HFFc6 (cell line): ENCODE measurements at regions not wholly inside any gene's neighbourhood (a gene's known extent, or its start where the extent isn't known, plus 50 kb on each side); places are given as distances from the start of the nearest gene placed in this dataset.

ENCODE experiments used
- DNase-seq: peaks from one replicate; pipeline ENCODE4 v3.0.0-alpha.2; 2018
- H3K27ac Mint-ChIP-seq: 2 replicates; pipeline ENCODE4 v1.8.0; 2020; ENCODE audit warnings: mild to moderate bottlenecking, mixed read lengths
- H3K27me3 Mint-ChIP-seq: 2 replicates; pipeline ENCODE4 v1.8.0; 2021; ENCODE audit warnings: mild to moderate bottlenecking, moderate library complexity, mixed read lengths; ENCODE audit not compliant: insufficient read depth
- H3K36me3 Mint-ChIP-seq: 2 replicates; pipeline ENCODE4 v1.8.0; 2021; ENCODE audit warnings: low read depth, mixed read lengths
- H3K4me1 Mint-ChIP-seq: 2 replicates; pipeline ENCODE4 v1.8.0; 2020; ENCODE audit warnings: low read depth, mixed read lengths
- H3K4me3 Mint-ChIP-seq: 2 replicates; pipeline ENCODE4 v1.8.0; 2020; ENCODE audit warnings: mild to moderate bottlenecking, moderate library complexity, mixed read lengths
- H3K9me3 Mint-ChIP-seq: 2 replicates; pipeline ENCODE4 v1.8.0; 2020; ENCODE audit warnings: mild to moderate bottlenecking, mixed read lengths
- CTCF ChIP-seq: fragments of 200-600 bp; sonication (generic); IDR thresholded peaks from 2 replicates; pipeline ENCODE4 v1.5.0; 2021; ENCODE audit warnings: antibody characterized with exemption, mild to moderate bottlenecking

GRCh38 chr3:197430502-197430901 lies 125.3 kb downstream of the BDH1 start:
- Mint-ChIP-seq H3K4me3 (peak overlapping the region; percentile 22; the same call in 1 of the 2 replicates), H3K4me1 (peaks cover 62% of the 10 kb centered on the region), H3K27ac (peak overlapping the region; percentile 51), H3K9me3 (no peaks in the 10 kb centered on the region), H3K27me3 (peaks cover 5% of the 10 kb centered on the region; the same call in 1 of the 2 replicates), H3K36me3 (no peaks in the 10 kb centered on the region)
- no peak for TF ChIP-seq CTCF
- no peak for DNase-seq

GRCh38 chr3:197428952-197429351 lies 126.8 kb downstream of the BDH1 start:
- no peak for TF ChIP-seq CTCF

GRCh38 chr3:197428117-197428801 lies 127.5 kb downstream of the BDH1 start:
- H3K27me3 Mint-ChIP-seq = peaks cover 18% of the 10 kb centered on the region
- no peak for TF ChIP-seq CTCF
- H3K4me3 Mint-ChIP-seq = peak overlapping the region; percentile 65
- peak overlapping the region; percentile 47 for H3K27ac Mint-ChIP-seq
- peaks cover 55% of the 10 kb centered on the region for H3K4me1 Mint-ChIP-seq
- no peaks in the 10 kb centered on the region for H3K9me3 Mint-ChIP-seq
- no peaks in the 10 kb centered on the region for H3K36me3 Mint-ChIP-seq
- DNase-seq = peak; percentile 38

More at GRCh38 chr3:197428952-197429351, 126.8 kb downstream of the BDH1 start:
- Mint-ChIP-seq H3K9me3 (no peaks in the 10 kb centered on the region), H3K4me1 (peaks cover 58% of the 10 kb centered on the region), H3K36me3 (no peaks in the 10 kb centered on the region), H3K4me3 (peak overlapping the region; percentile 65; the same call in 1 of the 2 replicates), H3K27ac (peak overlapping the region; percentile 47), H3K27me3 (peaks cover 14% of the 10 kb centered on the region)
- DNase-seq = no peak

DNA sequence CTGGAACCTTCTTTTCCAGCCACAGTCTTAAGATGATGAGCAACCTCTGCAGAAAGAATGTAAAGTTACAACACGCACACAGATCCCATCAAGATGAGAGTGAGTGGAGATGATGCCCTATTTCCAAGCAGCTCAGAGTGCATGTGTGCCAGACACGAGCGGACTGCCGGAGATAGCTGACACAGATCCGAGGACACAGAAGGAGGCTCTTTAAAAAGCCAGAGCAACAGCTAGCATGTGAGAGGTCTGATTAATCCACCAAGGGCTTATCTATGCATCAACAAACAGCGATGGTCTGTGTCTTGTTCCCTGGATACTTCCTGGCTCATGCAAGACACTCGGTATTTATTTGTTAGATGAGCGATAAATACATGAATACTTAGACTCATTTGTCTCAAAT lies 128.6 kb upstream of the DLG1 start:
- Mint-ChIP-seq H3K27ac (no peak overlapping the region), H3K36me3 (no peaks in the 10 kb centered on the region), H3K4me1 (peaks cover 50% of the 10 kb centered on the region), H3K4me3 (no peak overlapping the region), H3K27me3 (peaks cover 18% of the 10 kb centered on the region), H3K9me3 (no peaks in the 10 kb centered on the region)
- no peak for DNase-seq
- TF ChIP-seq CTCF = no peak

DNA sequence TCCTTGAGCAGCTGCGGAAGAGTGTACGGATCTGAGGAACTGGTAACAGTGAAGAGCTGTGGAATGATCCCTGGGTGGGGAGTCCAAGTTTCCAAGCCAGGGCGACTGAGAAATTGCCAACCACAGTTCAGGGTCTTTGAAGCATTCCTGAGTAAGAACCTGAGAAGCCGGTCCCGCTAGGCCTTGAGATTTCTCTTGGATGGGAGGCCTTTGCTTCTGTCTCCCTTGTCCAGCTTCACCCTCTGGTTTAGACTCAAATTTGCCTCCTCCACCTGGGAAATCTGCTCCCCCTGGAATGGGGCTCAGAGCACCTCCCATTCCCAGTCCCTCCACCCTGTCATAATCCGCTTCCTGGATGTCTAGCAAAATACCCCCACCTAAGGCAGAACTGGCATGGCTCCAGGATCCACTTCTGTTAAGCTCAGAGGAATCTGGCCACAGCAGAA lies 127.7 kb upstream of the DLG1 start:
- no peaks in the 10 kb centered on the region for H3K36me3 Mint-ChIP-seq
- H3K4me3 Mint-ChIP-seq = no peak overlapping the region
- H3K9me3 Mint-ChIP-seq = no peaks in the 10 kb centered on the region
- H3K4me1 Mint-ChIP-seq = peaks cover 48% of the 10 kb centered on the region
- no peak overlapping the region for H3K27ac Mint-ChIP-seq
- DNase-seq = no peak
- H3K27me3 Mint-ChIP-seq = peaks cover 18% of the 10 kb centered on the region
- TF ChIP-seq CTCF = no peak
